ENCODE measurements at regions not wholly inside any gene's neighbourhood (a gene's known extent, or its start where the extent isn't known, plus 50 kb on each side); places are given as distances from the start of the nearest gene placed in this dataset.
"Not testable (repeated sequence)": the region's sequence is repeated elsewhere in the genome, so short reads cannot be mapped to it uniquely, and the experiment has no call there.

- not testable (repeated sequence) for TF ChIP-seq POLR2A, POLR2AphosphoS5 (IDR thresholded peaks at IDR 0.05; ENCODE audit: low read depth, low read length)
Observed at GRCh38 chr10:33468006-33468405, 133.5 kb upstream of the NRP1 start.
